Chondrocyte (in vitro differentiated cells): ENCODE measurements at regions not wholly inside any gene's neighbourhood (a gene's known extent, or its start where the extent isn't known, plus 50 kb on each side); places are given as distances from the start of the nearest gene placed in this dataset.

Source experiments
- DNase-seq: peaks from one replicate; pipeline ENCODE4 v3.0.0; 2021; ENCODE audit warnings: mixed read lengths, low spot score
- H3K27ac Mint-ChIP-seq: one replicate; pipeline ENCODE4 v1.8.0; 2021; ENCODE audit warnings: mild to moderate bottlenecking, moderate library complexity, mixed read lengths; ENCODE audit not compliant: unreplicated experiment
- H3K27me3 Mint-ChIP-seq: 2 replicates; pipeline ENCODE4 v1.8.0; 2021; ENCODE audit warnings: low read depth, mixed read lengths
- H3K36me3 Mint-ChIP-seq: 2 replicates; pipeline ENCODE4 v1.8.0; 2021; ENCODE audit warnings: low read depth, mixed read lengths
- H3K4me1 Mint-ChIP-seq: 2 replicates; pipeline ENCODE4 v1.8.0; 2021; ENCODE audit warnings: low read depth, mild to moderate bottlenecking, mixed read lengths
- H3K4me3 Mint-ChIP-seq: one replicate; pipeline ENCODE4 v1.8.0; 2021; ENCODE audit warnings: mild to moderate bottlenecking, moderate library complexity, mixed read lengths; ENCODE audit not compliant: unreplicated experiment
- H3K9me3 Mint-ChIP-seq: 2 replicates; pipeline ENCODE4 v1.8.0; 2021; ENCODE audit warnings: low read depth, mixed read lengths
- TF ChIP-seq, protein P1 (sequence below): fragments of 200-600 bp; sonication (generic); IDR thresholded peaks from 2 replicates; pipeline ENCODE4 v1.5.0; 2021; ENCODE audit warnings: antibody characterized with exemption, mild to moderate bottlenecking, moderate library complexity

DNA sequence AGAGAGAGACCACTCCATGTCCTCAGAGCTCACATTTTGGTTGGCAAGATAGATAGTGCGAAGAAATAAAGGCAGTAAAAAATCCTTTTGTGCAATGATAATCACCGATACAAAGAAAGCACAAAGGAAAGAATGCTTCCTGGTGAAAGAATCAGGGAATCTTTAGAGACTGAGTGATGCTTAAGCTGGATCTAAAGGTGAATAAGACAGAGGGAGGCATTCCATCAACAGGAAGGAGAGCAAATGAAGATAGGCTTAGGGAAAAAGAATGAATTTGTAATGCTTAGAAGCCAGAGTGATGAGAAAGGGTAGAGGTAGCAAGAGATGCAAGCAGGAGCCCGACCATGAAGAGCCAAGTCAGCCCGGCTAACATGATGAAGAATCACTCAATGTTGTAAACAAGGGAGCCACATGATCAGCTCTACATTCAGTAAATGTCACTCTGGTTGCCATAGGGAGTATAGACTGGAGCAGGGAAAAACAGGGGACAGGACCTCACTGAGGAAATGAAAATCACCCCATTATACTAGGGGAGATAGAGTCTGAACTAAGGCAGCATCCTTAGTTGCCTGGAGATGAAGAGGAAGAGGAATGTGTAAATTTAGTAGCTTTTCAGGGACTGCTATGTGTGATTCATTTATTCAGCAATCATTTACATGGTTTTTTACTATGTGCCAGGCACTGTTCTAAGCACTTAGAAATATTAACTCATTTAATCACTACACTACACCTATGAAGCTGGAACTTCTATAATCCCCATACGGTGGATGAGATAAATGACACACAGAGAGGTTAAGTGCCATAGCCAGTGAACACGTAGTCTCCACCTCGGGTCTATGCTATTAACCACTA is 402.6 kb upstream of the NFIA start:
- no peak overlapping the region for H3K4me3 Mint-ChIP-seq
- H3K27ac Mint-ChIP-seq: no peak overlapping the region
- H3K27me3 Mint-ChIP-seq: no peaks in the 10 kb centered on the region
- H3K36me3 Mint-ChIP-seq: no peaks in the 10 kb centered on the region
- DNase-seq: no peak
- H3K9me3 Mint-ChIP-seq: no peaks in the 10 kb centered on the region
- H3K4me1 Mint-ChIP-seq: peaks cover 5% of the 10 kb centered on the region
- TF ChIP-seq, protein P1, sequence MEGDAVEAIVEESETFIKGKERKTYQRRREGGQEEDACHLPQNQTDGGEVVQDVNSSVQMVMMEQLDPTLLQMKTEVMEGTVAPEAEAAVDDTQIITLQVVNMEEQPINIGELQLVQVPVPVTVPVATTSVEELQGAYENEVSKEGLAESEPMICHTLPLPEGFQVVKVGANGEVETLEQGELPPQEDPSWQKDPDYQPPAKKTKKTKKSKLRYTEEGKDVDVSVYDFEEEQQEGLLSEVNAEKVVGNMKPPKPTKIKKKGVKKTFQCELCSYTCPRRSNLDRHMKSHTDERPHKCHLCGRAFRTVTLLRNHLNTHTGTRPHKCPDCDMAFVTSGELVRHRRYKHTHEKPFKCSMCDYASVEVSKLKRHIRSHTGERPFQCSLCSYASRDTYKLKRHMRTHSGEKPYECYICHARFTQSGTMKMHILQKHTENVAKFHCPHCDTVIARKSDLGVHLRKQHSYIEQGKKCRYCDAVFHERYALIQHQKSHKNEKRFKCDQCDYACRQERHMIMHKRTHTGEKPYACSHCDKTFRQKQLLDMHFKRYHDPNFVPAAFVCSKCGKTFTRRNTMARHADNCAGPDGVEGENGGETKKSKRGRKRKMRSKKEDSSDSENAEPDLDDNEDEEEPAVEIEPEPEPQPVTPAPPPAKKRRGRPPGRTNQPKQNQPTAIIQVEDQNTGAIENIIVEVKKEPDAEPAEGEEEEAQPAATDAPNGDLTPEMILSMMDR: no peak

DNA sequence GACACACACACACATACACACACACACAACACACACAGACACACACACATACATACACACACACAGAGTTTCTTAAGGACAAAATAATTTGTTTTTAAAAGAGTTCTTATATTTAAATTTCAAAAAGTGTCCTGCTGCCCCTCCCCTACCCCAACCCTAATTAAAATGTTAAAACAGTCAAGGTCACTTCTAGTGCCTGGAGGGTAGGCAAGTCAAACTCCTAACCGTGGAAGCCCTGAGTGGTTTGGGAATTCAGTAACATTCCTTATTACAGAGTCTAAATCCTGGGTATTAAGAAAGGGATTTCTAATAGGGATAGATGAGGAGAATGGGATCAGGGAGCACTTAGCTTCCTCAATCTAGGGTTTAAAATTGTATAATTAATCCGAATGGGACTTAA is 403.6 kb upstream of the NFIA start:
- Mint-ChIP-seq H3K36me3 (no peaks in the 10 kb centered on the region), H3K9me3 (no peaks in the 10 kb centered on the region), H3K4me1 (peaks cover 5% of the 10 kb centered on the region), H3K4me3 (no peak overlapping the region), H3K27me3 (no peaks in the 10 kb centered on the region), H3K27ac (no peak overlapping the region)
- TF ChIP-seq, protein P1: no peak
- no peak for DNase-seq

DNA sequence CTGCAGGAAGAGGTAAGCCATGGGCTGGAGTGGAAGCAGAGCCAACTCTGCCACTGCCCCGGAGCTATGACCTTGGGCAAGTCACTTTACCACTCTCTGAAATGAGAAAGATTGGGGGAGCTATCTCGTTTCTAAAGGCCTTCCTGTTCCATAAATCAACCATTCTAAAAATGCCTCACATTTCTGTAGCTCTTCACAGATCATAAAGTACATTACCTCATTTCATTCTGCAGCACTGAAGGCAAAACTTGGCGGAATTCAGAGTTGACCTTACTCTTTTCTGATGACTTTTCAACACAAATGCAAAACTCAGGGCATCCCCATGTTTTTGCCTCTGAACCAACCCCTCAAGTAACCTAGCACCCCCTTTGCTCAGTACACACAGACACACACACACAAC is 404.0 kb upstream of the NFIA start:
- no peak for DNase-seq
- no peak overlapping the region for H3K4me3 Mint-ChIP-seq
- no peak overlapping the region for H3K27ac Mint-ChIP-seq
- no peaks in the 10 kb centered on the region for H3K27me3 Mint-ChIP-seq
- TF ChIP-seq, protein P1: no peak
- peaks cover 5% of the 10 kb centered on the region for H3K4me1 Mint-ChIP-seq
- H3K36me3 Mint-ChIP-seq: no peaks in the 10 kb centered on the region
- no peaks in the 10 kb centered on the region for H3K9me3 Mint-ChIP-seq

DNA sequence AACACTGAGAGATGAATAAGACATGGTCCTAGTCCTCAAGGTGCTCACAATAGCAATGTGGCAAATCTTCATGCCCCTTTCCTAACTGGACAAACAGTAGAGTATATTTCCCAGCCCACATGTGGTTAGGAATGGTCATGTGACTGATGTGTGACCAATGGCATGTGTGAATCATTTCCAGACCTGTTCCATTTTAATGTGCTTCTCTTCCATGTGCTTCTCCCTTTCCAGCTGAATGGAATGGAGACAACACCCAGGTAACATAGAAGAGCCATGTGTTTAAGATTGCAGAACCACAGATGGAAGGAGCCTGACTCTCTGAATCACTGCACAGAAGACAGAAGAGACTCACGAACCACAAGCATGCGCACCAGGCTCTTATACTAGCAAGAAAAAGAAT is 409.9 kb upstream of the NFIA start:
- no peak overlapping the region for H3K4me3 Mint-ChIP-seq
- no peak overlapping the region for H3K27ac Mint-ChIP-seq
- H3K9me3 Mint-ChIP-seq: no peaks in the 10 kb centered on the region
- no peaks in the 10 kb centered on the region for H3K36me3 Mint-ChIP-seq
- no peaks in the 10 kb centered on the region for H3K27me3 Mint-ChIP-seq
- peaks cover 5% of the 10 kb centered on the region for H3K4me1 Mint-ChIP-seq
- DNase-seq: no peak
- TF ChIP-seq, protein P1: no peak

DNA sequence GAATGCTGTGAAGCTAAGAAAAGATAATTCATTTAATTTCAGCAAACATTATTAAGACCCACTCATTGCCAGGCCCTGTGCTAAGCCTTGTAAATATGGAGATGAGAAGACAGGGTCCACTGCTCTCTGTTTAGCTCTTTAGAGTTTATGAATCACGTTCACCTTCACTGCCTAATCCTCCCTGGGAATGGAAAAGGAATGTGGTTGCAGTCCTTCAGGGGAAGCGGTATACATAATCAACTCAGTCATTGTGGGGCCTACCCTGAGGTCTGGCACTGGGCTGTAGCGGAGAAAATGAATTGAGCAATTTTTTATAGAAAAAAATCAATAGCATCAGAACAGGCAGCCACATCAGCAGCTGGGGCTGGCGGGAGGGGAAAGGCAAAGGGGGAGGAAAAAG is 412.1 kb upstream of the NFIA start:
- no peaks in the 10 kb centered on the region for H3K27me3 Mint-ChIP-seq
- no peaks in the 10 kb centered on the region for H3K9me3 Mint-ChIP-seq
- TF ChIP-seq, protein P1: no peak
- H3K4me1 Mint-ChIP-seq: peaks cover 8% of the 10 kb centered on the region
- no peaks in the 10 kb centered on the region for H3K36me3 Mint-ChIP-seq
- H3K4me3 Mint-ChIP-seq: no peak overlapping the region
- H3K27ac Mint-ChIP-seq: no peak overlapping the region
- DNase-seq: no peak
